ENCODE measurements at regions not wholly inside any gene's neighbourhood (a gene's known extent, or its start where the extent isn't known, plus 50 kb on each side); places are given as distances from the start of the nearest gene placed in this dataset.

DNA sequence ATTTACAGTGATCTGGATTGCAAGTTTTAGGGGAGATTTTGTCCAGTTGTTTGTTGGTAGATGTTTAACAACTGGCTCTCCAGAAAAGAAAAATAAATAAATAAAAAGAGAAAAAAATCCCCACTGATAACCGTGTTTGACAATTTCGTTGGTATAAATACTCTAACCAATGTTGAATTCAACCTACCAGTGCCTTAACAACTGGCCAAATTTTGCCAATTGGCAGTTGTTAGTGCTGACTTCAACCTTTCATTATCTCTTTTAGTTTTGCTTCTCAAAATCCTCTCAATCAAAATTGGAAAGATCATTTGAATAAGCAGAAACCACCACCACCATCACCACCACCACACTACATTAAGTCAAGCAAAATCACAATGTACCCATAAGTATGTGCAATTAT lies 490.3 kb downstream of the PIK3C3 start:
- no peaks in the 10 kb centered on the region for H3K27me3 ChIP-seq (ENCODE audit: control insufficient read depth, insufficient read depth, low read length)
- H3K4me3 ChIP-seq (ENCODE audit: insufficient read depth, low read depth, low read length), result no peak overlapping the region
- no peaks in the 10 kb centered on the region for H3K36me3 ChIP-seq (replicated peaks; ENCODE audit: control insufficient read depth, insufficient read depth, low read length)
- DNase-seq, result no peak

DNA sequence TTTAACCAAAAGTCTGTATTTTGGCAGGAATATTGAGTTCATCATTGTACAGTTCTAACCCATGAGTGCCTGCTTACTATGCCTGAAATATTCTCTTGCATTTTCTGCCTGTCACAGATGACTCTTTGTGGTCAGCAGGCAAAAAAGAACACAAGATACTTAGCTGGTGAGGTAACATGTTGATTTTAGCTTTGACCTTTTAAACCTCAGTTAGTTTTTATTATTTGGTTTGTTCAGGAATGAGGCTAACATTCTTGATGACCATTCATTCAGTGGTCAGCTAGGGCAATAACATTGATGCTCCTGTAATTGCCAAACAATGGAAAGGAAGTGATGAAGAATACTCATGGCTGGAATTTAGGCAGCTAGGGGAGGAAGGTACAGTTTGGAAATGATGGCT lies 491.2 kb downstream of the PIK3C3 start:
- H3K36me3 ChIP-seq (replicated peaks; ENCODE audit: control insufficient read depth, insufficient read depth, low read length), result no peaks in the 10 kb centered on the region
- no peak for DNase-seq

DNA sequence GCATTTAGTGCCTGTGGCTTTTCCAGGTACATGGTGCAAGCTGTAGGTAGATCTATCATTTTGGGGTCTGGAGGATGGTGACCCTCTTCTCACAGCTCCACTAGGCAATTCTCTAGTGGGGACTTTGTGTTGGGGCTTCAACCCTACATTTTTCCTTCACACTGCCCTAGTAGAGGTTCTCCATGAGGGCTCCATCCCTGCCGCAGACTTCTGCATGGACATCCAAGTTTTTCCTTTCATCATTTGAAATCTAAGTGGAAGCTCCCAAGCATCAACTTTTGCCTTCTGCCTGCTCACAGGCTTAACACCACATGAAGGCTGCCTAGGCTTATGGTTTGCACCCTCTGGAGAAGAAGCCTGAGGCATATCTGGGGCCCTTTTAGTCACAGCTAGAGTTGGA lies 492.7 kb downstream of the PIK3C3 start:
- Histone ChIP-seq H3K27me3 (ENCODE audit: control insufficient read depth, insufficient read depth, low read length) (no peaks in the 10 kb centered on the region), H3K4me3 (ENCODE audit: insufficient read depth, low read depth, low read length) (no peak overlapping the region), H3K36me3 (replicated peaks; ENCODE audit: control insufficient read depth, insufficient read depth, low read length) (no peaks in the 10 kb centered on the region)
- no peak for DNase-seq

More for the DNA sequence above, 491.2 kb downstream of the PIK3C3 start:
- no peak overlapping the region for H3K4me3 ChIP-seq (ENCODE audit: insufficient read depth, low read depth, low read length)
- no peaks in the 10 kb centered on the region for H3K27me3 ChIP-seq (ENCODE audit: control insufficient read depth, insufficient read depth, low read length)

DNA sequence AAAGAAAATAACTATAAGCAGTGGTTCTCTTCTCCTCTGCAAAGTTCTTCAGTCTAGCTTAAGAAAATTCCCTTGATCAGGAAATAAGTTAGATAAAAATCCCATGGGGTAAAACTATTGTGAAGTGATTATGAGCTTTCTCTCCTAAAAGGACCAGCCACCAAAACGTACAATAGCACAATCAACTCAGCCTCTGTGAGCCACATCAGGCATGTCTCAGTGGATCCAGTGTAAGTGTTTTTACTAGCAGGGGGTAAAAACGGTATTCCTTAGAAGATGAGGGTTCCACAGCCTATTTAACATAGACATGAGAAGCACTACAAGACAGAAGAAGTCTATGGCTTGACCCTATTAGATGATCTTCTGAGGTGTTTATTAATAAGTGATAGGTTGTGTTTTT lies 503.2 kb downstream of the PIK3C3 start:
- H3K4me3 ChIP-seq (ENCODE audit: insufficient read depth, low read depth, low read length), result no peak overlapping the region
- H3K27me3 ChIP-seq (ENCODE audit: control insufficient read depth, insufficient read depth, low read length), result no peaks in the 10 kb centered on the region
- no peaks in the 10 kb centered on the region for H3K36me3 ChIP-seq (replicated peaks; ENCODE audit: control insufficient read depth, insufficient read depth, low read length)
- no peak for DNase-seq

DNA sequence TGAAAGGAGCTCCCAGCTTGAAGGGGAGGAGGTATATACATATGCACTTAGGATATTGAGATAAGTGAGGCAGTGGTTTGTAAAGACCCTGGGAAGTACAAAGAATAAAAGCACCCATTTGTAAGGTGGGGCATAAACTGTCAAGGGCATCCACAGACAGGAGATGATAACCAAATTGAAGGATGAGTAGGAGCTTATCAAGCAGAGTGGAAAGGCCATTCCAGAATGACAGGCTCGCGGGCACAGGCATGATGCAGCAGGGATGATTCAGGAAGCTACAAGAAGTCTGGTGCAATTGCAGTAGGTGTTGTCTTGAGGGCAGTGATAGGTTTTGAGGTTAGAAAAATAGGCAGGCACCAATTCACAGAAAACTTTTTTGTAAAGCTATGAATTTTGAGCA lies 504.8 kb downstream of the PIK3C3 start:
- DNase-seq, result no peak
- Histone ChIP-seq H3K36me3 (replicated peaks; ENCODE audit: control insufficient read depth, insufficient read depth, low read length) (no peaks in the 10 kb centered on the region), H3K27me3 (ENCODE audit: control insufficient read depth, insufficient read depth, low read length) (no peaks in the 10 kb centered on the region), H3K4me3 (ENCODE audit: insufficient read depth, low read depth, low read length) (no peak overlapping the region)

DNA sequence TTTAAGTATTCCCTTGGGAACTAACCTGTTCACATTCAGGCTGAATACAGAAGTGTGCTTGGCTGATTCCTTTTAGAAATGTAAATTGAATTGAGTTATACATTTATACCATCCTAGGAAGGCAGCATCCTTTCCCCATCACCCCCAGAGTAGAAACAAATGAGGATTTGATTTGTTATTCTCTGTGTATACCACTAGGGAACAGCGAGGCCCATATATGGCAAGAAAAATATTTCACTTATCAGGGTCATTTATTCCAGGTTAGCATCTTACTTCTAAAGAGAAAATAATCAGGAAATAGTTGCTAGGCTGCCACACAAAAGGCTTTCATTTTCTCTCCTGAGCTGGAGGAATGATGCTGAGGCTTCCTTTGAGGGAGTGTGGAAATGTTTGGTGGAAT lies 516.9 kb downstream of the PIK3C3 start:
- no peaks in the 10 kb centered on the region for H3K27me3 ChIP-seq (ENCODE audit: control insufficient read depth, insufficient read depth, low read length)
- no peak for DNase-seq
- H3K36me3 ChIP-seq (replicated peaks; ENCODE audit: control insufficient read depth, insufficient read depth, low read length), result no peaks in the 10 kb centered on the region
- no peak overlapping the region for H3K4me3 ChIP-seq (ENCODE audit: insufficient read depth, low read depth, low read length)

DNA sequence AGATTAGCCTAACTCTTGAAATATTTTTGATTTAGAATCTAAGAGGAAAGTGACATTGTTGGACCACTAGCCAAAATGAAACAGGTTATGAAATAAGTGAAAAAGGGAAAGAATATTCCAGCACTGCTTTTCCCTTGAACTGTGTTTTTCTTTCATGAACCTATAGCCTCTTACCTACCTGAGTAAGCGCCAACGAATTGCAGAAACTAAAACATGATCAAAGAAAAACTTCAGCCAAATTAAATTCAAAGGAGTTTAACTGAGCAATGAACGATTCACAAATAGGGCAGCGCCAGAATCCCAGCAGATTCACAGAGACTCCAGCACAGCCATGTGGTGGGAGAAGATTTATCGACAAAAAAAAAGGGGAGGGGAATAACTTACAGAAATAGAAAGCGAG lies 518.6 kb downstream of the PIK3C3 start:
- DNase-seq, result no peak
- Histone ChIP-seq H3K36me3 (replicated peaks; ENCODE audit: control insufficient read depth, insufficient read depth, low read length) (no peaks in the 10 kb centered on the region), H3K27me3 (ENCODE audit: control insufficient read depth, insufficient read depth, low read length) (no peaks in the 10 kb centered on the region), H3K4me3 (ENCODE audit: insufficient read depth, low read depth, low read length) (no peak overlapping the region)

DNA sequence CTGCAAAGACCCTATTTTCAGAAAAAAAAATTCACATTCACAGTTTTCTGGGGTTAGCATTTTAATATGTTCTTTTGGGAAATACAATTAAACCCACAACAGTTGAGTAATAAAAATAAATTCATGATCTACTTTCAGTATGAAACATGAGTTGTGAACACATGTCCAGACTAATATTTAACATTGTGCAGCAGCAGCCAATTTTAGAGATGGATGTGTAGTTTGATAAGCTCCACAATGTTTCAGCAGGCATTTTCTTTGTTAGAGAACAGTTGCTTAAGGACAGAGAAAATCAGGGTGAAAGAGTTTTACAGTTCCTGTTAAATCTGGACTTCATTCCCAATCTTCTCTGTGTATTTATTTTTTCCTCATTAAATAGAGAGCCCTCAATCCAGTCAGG lies 519.5 kb downstream of the PIK3C3 start:
- DNase-seq, result no peak
- H3K4me3 ChIP-seq (ENCODE audit: insufficient read depth, low read depth, low read length), result no peak overlapping the region
- no peaks in the 10 kb centered on the region for H3K27me3 ChIP-seq (ENCODE audit: control insufficient read depth, insufficient read depth, low read length)
- no peaks in the 10 kb centered on the region for H3K36me3 ChIP-seq (replicated peaks; ENCODE audit: control insufficient read depth, insufficient read depth, low read length)

DNA sequence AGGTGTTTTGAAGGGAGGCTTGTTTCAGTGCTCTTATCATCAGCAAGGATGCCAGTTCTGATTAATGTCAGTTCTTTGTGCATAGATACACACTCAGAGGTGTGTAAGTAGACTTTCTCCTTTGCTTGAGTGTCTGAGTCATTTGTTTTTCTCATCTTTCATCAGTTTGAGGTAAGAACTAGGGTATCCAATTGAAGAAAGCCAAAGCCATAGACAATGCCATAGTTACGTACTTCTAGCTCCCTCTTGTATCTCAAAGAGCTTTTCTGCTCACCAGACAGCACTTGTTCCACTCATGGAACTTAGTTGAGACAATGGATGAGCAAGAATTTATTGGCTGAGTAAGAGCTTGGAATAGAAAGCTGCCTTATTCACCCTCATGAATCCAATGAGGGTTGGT lies 520.1 kb downstream of the PIK3C3 start:
- H3K4me3 ChIP-seq (ENCODE audit: insufficient read depth, low read depth, low read length), result no peak overlapping the region
- H3K36me3 ChIP-seq (replicated peaks; ENCODE audit: control insufficient read depth, insufficient read depth, low read length), result no peaks in the 10 kb centered on the region
- no peak for DNase-seq
- no peaks in the 10 kb centered on the region for H3K27me3 ChIP-seq (ENCODE audit: control insufficient read depth, insufficient read depth, low read length)

DNA sequence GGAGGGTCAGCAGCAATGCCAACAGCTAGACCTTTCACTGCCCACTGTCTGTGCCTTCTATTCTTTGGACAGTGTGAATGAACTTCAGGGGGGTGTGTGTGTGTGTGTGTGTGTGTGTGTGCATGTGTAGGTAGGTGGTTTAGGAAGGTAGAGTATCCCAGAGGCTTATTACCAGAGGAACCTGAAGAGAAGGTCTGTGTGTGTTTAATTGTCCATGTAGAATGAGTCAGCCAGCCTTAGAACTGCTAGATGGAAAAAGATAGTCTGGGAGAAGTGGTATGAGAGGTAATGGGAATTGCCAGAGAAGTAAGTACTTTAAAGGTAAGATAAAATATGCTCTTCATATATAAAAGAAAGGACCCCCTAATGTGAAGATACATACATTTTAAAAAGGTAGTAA lies 522.2 kb downstream of the PIK3C3 start:
- H3K36me3 ChIP-seq (replicated peaks; ENCODE audit: control insufficient read depth, insufficient read depth, low read length), result no peaks in the 10 kb centered on the region
- no peak overlapping the region for H3K4me3 ChIP-seq (ENCODE audit: insufficient read depth, low read depth, low read length)
- no peak for DNase-seq
- no peaks in the 10 kb centered on the region for H3K27me3 ChIP-seq (ENCODE audit: control insufficient read depth, insufficient read depth, low read length)

DNA sequence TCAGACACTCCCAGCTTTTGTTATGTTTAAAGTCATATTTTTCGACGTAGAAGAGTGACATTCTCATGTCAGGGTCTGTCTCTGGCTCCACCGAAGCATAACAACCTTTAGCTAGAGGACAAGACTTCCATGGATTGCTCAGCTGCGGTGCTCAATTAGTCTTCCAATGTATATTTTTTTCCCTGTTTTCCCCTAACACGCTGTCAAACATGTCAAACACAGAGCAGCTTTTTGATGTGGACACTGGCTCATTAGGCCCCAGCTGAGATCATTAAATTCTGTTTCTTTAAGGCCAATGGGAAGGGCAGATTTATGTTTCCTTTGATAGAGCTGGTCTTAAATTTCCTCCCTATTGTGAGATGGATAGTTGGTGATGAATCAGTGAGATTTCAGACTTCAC lies 525.4 kb downstream of the PIK3C3 start:
- no peak for DNase-seq
- no peaks in the 10 kb centered on the region for H3K36me3 ChIP-seq (replicated peaks; ENCODE audit: control insufficient read depth, insufficient read depth, low read length)
- H3K27me3 ChIP-seq (ENCODE audit: control insufficient read depth, insufficient read depth, low read length), result no peaks in the 10 kb centered on the region
- H3K4me3 ChIP-seq (ENCODE audit: insufficient read depth, low read depth, low read length), result no peak overlapping the region

DNA sequence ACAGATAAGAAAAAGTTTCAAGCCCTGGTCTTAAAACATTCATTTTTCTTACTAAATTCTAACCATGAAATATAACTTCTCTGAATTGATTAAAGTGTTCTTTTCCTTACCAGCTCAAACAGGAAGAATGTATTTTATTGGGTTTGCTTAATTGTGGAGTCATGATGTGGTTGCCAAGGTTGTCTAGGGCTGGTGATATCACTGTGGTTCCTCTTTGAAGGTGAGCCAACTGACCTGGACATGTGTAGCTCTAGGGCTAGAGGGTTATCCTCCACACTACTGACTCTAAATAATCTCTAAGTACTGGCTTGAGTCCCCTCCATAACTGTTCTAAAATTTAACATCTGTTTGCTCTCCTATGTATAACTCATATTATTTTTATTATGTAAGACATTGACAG lies 529.6 kb downstream of the PIK3C3 start:
- Histone ChIP-seq H3K27me3 (ENCODE audit: control insufficient read depth, insufficient read depth, low read length) (no peaks in the 10 kb centered on the region), H3K36me3 (replicated peaks; ENCODE audit: control insufficient read depth, insufficient read depth, low read length) (no peaks in the 10 kb centered on the region), H3K4me3 (ENCODE audit: insufficient read depth, low read depth, low read length) (no peak overlapping the region)
- DNase-seq, result no peak

DNA sequence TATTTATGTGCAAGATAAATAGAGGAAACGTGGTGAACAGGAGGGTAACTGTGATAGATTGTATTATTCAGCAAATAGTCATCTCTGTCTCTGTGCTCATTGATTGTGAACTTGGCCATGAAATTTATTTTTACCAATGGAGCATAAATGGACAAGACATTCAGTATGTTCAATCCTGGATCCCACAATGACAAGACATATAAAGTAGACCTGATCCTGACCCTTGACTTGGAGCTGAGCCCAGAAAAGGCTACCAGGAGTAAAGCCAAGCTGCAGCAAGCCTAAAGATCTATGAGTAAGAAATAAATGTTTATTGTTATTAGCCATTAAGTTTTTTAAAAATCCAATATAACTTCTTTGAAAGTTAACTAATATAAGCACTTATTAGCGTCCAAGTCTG lies 531.2 kb downstream of the PIK3C3 start:
- no peak for DNase-seq
- Histone ChIP-seq H3K4me3 (ENCODE audit: insufficient read depth, low read depth, low read length) (no peak overlapping the region), H3K36me3 (replicated peaks; ENCODE audit: control insufficient read depth, insufficient read depth, low read length) (no peaks in the 10 kb centered on the region), H3K27me3 (ENCODE audit: control insufficient read depth, insufficient read depth, low read length) (no peaks in the 10 kb centered on the region)

DNA sequence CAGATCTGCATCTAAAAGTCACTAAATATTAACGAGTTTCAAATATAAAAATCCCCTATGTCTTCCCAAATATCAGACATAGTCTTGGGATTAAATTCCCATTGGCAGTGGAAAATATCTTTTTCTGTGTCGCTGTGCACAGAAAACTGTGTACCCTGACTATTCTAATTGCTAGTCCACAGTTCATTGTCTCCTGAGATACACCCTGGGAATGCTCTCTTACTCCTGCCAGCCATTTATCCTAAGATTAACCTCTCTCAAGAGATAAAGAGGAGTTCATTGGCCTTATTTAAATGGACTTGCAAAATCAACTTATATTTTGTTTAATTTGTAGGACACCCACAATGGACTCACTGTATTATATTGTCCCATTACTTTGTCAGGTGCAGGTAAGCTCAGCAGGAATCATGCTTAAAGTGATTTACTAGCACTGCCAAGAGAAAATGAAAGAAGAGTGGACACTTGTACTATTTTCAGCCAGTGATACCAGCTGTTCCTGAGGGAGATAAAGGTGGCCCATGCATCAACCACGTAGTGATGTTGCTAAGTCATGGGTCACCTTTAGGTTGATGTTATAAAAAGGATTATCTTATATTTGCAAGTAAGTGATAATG lies 553.8 kb downstream of the PIK3C3 start:
- H3K4me3 ChIP-seq (ENCODE audit: insufficient read depth, low read depth, low read length), result no peak overlapping the region
- H3K36me3 ChIP-seq (replicated peaks; ENCODE audit: control insufficient read depth, insufficient read depth, low read length), result no peaks in the 10 kb centered on the region
- H3K27me3 ChIP-seq (ENCODE audit: control insufficient read depth, insufficient read depth, low read length), result no peaks in the 10 kb centered on the region
- no peak for DNase-seq

DNA sequence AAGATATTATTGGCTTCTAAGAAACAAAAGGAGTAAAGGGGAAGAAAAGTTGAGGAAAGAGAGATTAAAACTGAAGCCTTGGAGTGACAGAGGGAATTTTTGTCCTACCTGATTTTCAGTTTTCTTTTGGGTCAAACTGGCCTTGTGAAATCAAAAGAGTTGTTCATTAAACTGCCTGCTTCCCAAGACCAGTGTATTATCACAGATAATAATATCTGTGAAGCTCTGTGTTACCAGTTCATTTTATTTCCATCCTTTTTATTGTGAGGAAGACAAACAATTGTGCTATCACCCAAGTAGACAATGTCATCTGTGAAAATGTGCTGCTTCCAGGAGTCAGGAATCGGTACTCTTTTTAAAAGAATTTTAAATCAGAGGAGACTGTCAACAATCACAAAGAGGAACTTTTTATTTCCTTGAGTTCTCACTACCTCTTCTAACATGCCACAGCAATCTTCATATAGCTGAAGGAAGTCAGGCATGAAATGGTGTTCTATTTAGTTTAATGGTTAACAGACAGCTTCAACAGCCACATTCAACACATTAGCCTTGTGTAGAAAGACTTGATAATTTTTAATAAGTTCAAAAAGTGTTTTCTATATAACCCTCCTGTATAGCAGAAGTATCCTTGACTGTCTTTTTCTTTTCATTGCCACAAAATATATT lies 554.8 kb downstream of the PIK3C3 start:
- DNase-seq, result no peak
- no peaks in the 10 kb centered on the region for H3K36me3 ChIP-seq (replicated peaks; ENCODE audit: control insufficient read depth, insufficient read depth, low read length)
- H3K4me3 ChIP-seq (ENCODE audit: insufficient read depth, low read depth, low read length), result no peak overlapping the region
- H3K27me3 ChIP-seq (ENCODE audit: control insufficient read depth, insufficient read depth, low read length), result no peaks in the 10 kb centered on the region

DNA sequence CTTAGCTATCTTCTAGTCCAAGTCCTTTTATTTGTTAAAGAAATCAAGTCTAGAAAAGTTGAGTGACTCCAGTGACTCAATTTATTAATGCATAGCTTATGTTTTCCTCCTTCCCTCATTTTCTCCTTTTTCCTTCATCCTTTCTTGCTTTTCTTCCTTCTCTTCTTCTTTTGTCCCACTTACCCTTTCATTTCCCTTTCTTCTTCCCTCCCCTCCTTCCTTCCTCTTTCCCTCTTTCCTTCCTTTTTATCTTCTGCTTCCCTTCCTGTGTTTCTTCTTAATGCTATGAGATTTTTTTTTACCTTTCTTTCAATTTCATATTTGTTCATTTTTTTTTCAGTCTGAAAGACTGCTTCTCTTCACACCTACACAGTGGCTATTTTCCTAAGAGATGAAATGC lies 555.5 kb downstream of the PIK3C3 start:
- Histone ChIP-seq H3K4me3 (ENCODE audit: insufficient read depth, low read depth, low read length) (no peak overlapping the region), H3K27me3 (ENCODE audit: control insufficient read depth, insufficient read depth, low read length) (no peaks in the 10 kb centered on the region)
- no peak for DNase-seq

More for the DNA sequence above, 555.5 kb downstream of the PIK3C3 start:
- no peaks in the 10 kb centered on the region for H3K36me3 ChIP-seq (replicated peaks; ENCODE audit: control insufficient read depth, insufficient read depth, low read length)
